ENCODE measurements at regions not wholly inside any gene's neighbourhood (a gene's known extent, or its start where the extent isn't known, plus 50 kb on each side); places are given as distances from the start of the nearest gene placed in this dataset.

GRCh38 chr18:32583431-32583830 lies 112.7 kb upstream of the GAREM1 start:
- DNase-seq (ENCODE audit: low spot score) = no peak
- H3K79me2 ChIP-seq (replicated peaks; ENCODE audit: insufficient read depth) = no peaks in the 10 kb centered on the region
- no peak for ATAC-seq
- H3K4me2 ChIP-seq = no peak overlapping the region
- peaks cover 2% of the 10 kb centered on the region for H3K27me3 Mint-ChIP-seq (ENCODE audit: insufficient read depth, low read depth, poor library complexity)
- no peak overlapping the region for H3K4me3 Mint-ChIP-seq
- H3K27ac ChIP-seq (ENCODE audit: low read depth) = no peak overlapping the region
- H3K36me3 ChIP-seq (ENCODE audit: insufficient read depth) = no peaks in the 10 kb centered on the region
- no peaks in the 10 kb centered on the region for H3F3A ChIP-seq (replicated peaks; ENCODE audit: low read depth)
- peaks cover 8% of the 10 kb centered on the region for H3K9me3 Mint-ChIP-seq
- peaks cover 16% of the 10 kb centered on the region; the same call in 2 of the 3 replicates for H3K36me3 Mint-ChIP-seq (ENCODE audit: low read depth)
- H2AFZ ChIP-seq = no peak overlapping the region
- peaks cover 14% of the 10 kb centered on the region for H3K4me1 Mint-ChIP-seq
- 0 out of 2 replicates have a peak, but pooled peaks cover 11% of the 10 kb centered on the region for H3K4me1 ChIP-seq (ENCODE audit: insufficient read depth)
- no peaks in the 10 kb centered on the region for H4K20me1 ChIP-seq (replicated peaks; ENCODE audit: insufficient read depth)
- no peaks in the 10 kb centered on the region for H3K27me3 ChIP-seq (ENCODE audit: insufficient read depth)
- no peak overlapping the region for H3K4me3 ChIP-seq
- H3K27ac Mint-ChIP-seq = no peak overlapping the region
- peaks cover 10% of the 10 kb centered on the region; the same call in 1 of the 2 replicates for H3K9me2 ChIP-seq (ENCODE audit: insufficient read depth)
- TF ChIP-seq JUNB (IDR thresholded peaks at IDR 0.05; ENCODE audit: unreplicated experiment) (no peak), ZNF331 (CRISPR knock-in tag; IDR thresholded peaks at IDR 0.05; ENCODE audit: low read depth) (no peak), STAT1 (IDR thresholded peaks at IDR 0.05; ENCODE audit: unreplicated experiment) (no peak), ZNF462 (CRISPR knock-in tag; IDR thresholded peaks at IDR 0.05) (no peak)

- H3K4me3 ChIP-seq = no peak overlapping the region
- Mint-ChIP-seq H3K27ac (no peak overlapping the region), H3K4me1 (peaks cover 14% of the 10 kb centered on the region), H3K9me3 (peaks cover 8% of the 10 kb centered on the region), H3K4me3 (no peak overlapping the region), H3K27me3 (ENCODE audit: insufficient read depth, low read depth, poor library complexity) (peaks cover 2% of the 10 kb centered on the region), H3K36me3 (ENCODE audit: low read depth) (peaks cover 16% of the 10 kb centered on the region; the same call in 2 of the 3 replicates)
- no peak overlapping the region for H2AFZ ChIP-seq
- no peaks in the 10 kb centered on the region for H3K27me3 ChIP-seq (ENCODE audit: insufficient read depth)
- ATAC-seq (no peak), DNase-seq (ENCODE audit: low spot score) (no peak)
- no peaks in the 10 kb centered on the region for H4K20me1 ChIP-seq (replicated peaks; ENCODE audit: insufficient read depth)
- H3K9me2 ChIP-seq (ENCODE audit: insufficient read depth) = peaks cover 13% of the 10 kb centered on the region; the same call in 1 of the 2 replicates
- 0 out of 2 replicates have a peak overlapping the region, but pooled peaks have one; percentile 1 for H3K4me2 ChIP-seq
- H3K36me3 ChIP-seq (ENCODE audit: insufficient read depth) = no peaks in the 10 kb centered on the region
- no peaks in the 10 kb centered on the region for H3K79me2 ChIP-seq (replicated peaks; ENCODE audit: insufficient read depth)
- H3F3A ChIP-seq (replicated peaks; ENCODE audit: low read depth) = no peaks in the 10 kb centered on the region
- H3K4me1 ChIP-seq (ENCODE audit: insufficient read depth) = 0 out of 2 replicates have a peak, but pooled peaks cover 11% of the 10 kb centered on the region
- no peak overlapping the region for H3K27ac ChIP-seq (ENCODE audit: low read depth)
- TF ChIP-seq ETS1 (IDR thresholded peaks at IDR 0.05) = no peak
- no peak for TF ChIP-seq NANOG (IDR thresholded peaks at IDR 0.05; ENCODE audit: borderline replicate concordance)
- TF ChIP-seq POLR2AphosphoS5 (IDR thresholded peaks at IDR 0.05; ENCODE audit: low read depth) = no peak
- no peak for TF ChIP-seq EZH2phosphoT487 (IDR thresholded peaks at IDR 0.05; ENCODE audit: unreplicated experiment)
- no peak for TF ChIP-seq STAT1 (IDR thresholded peaks at IDR 0.05; ENCODE audit: unreplicated experiment)
- TF ChIP-seq EZH2 (IDR thresholded peaks at IDR 0.05; ENCODE audit: low read depth, unreplicated experiment) = no peak
- no peak for TF ChIP-seq CTCF (conservative IDR thresholded peaks at IDR 0.05; ENCODE audit: low read depth in 2 of 2)
- TF ChIP-seq CREB1 (CRISPR knock-in tag; IDR thresholded peaks at IDR 0.05; ENCODE audit: low read depth) = no peak
- no peak for TF ChIP-seq ZNF331 (CRISPR knock-in tag; IDR thresholded peaks at IDR 0.05; ENCODE audit: low read depth)
Measured at GRCh38 chr18:32582455-32582854, 111.8 kb upstream of the GAREM1 start.

All from GM23338 (cell line).